ENCODE measurements at regions not wholly inside any gene's neighbourhood (a gene's known extent, or its start where the extent isn't known, plus 50 kb on each side); places are given as distances from the start of the nearest gene placed in this dataset.
"Not testable (repeated sequence)": the region's sequence is repeated elsewhere in the genome, so short reads cannot be mapped to it uniquely, and the experiment has no call there.

GRCh38 chr9:67288117-67288735 is 295.9 kb upstream of the SPATA31A3 start:
- not testable (repeated sequence) for DNase-seq

GRCh38 chr9:67284299-67284698 is 291.9 kb upstream of the SPATA31A3 start:
- DNase-seq: not testable (repeated sequence)

- DNase-seq: not testable (repeated sequence)
Measured at GRCh38 chr9:67281574-67281973, 289.2 kb upstream of the SPATA31A3 start.

GRCh38 chr9:67269692-67270091 is 277.3 kb upstream of the SPATA31A3 start:
- DNase-seq: not testable (repeated sequence)

GRCh38 chr9:67257894-67258293 is 265.5 kb upstream of the SPATA31A3 start:
- DNase-seq: not testable (repeated sequence)

- DNase-seq: not testable (repeated sequence)
Measured at GRCh38 chr9:67248967-67249366, 256.6 kb upstream of the SPATA31A3 start.

GRCh38 chr9:67212073-67212472 is 219.7 kb upstream of the SPATA31A3 start:
- not testable (repeated sequence) for DNase-seq

GRCh38 chr9:67210842-67211241 is 218.5 kb upstream of the SPATA31A3 start:
- not testable (repeated sequence) for DNase-seq

GRCh38 chr9:67208831-67209437 is 216.6 kb upstream of the SPATA31A3 start:
- DNase-seq: not testable (repeated sequence)

GRCh38 chr9:67196135-67196534 is 203.8 kb upstream of the SPATA31A3 start:
- DNase-seq: not testable (repeated sequence)

GRCh38 chr9:67195357-67195756 is 203.0 kb upstream of the SPATA31A3 start:
- DNase-seq: not testable (repeated sequence)

GRCh38 chr9:67179185-67179584 is 186.8 kb upstream of the SPATA31A3 start:
- DNase-seq: not testable (repeated sequence)

- not testable (repeated sequence) for DNase-seq
Measured at GRCh38 chr9:67175167-67175566, 182.8 kb upstream of the SPATA31A3 start.

GRCh38 chr9:67171721-67172120 is 179.4 kb upstream of the SPATA31A3 start:
- not testable (repeated sequence) for DNase-seq

- not testable (repeated sequence) for DNase-seq
Measured at GRCh38 chr9:67168530-67169157, 176.3 kb upstream of the SPATA31A3 start.

- DNase-seq: not testable (repeated sequence)
Measured at GRCh38 chr9:67166335-67166734, 174.0 kb upstream of the SPATA31A3 start.

- DNase-seq: not testable (repeated sequence)
Measured at GRCh38 chr9:67162827-67163226, 170.5 kb upstream of the SPATA31A3 start.

- not testable (repeated sequence) for DNase-seq
Measured at GRCh38 chr9:67155218-67155617, 162.9 kb upstream of the SPATA31A3 start.

GRCh38 chr9:67153501-67153900 is 161.2 kb upstream of the SPATA31A3 start:
- DNase-seq: not testable (repeated sequence)

GRCh38 chr9:67142392-67143107 is 150.2 kb upstream of the SPATA31A3 start:
- not testable (repeated sequence) for DNase-seq

- not testable (repeated sequence) for DNase-seq
Measured at GRCh38 chr9:67136376-67136775, 144.0 kb upstream of the SPATA31A3 start.

GRCh38 chr9:67133124-67133523 is 140.8 kb upstream of the SPATA31A3 start:
- DNase-seq: not testable (repeated sequence)

GRCh38 chr9:67116761-67117160 is 124.4 kb upstream of the SPATA31A3 start:
- not testable (repeated sequence) for DNase-seq
